HG02623 (cell line): ENCODE measurements at regions not wholly inside any gene's neighbourhood (a gene's known extent, or its start where the extent isn't known, plus 50 kb on each side); places are given as distances from the start of the nearest gene placed in this dataset.
A peak's percentile ranks its signal among the peaks of the same experiment; 100 is the strongest.

Source experiments
- ATAC-seq: cut with Tn5 transposase; IDR thresholded peaks from one replicate; pipeline ENCODE4 v1.9.1; 2021; ENCODE audit warnings: moderate library complexity; ENCODE audit not compliant: unreplicated experiment

- no peak for ATAC-seq
These were observed 77.4 kb downstream of the NCOR2 start for GRCh38 chr12:124489915-124490583.

- no peak for ATAC-seq
These were observed 78.2 kb downstream of the NCOR2 start for GRCh38 chr12:124489220-124489619.

GRCh38 chr12:124488520-124488919, 78.9 kb downstream of the NCOR2 start:
- no peak for ATAC-seq

GRCh38 chr12:124487834-124488165, 79.6 kb downstream of the NCOR2 start:
- no peak for ATAC-seq

GRCh38 chr12:124487066-124487833, 80.2 kb downstream of the NCOR2 start:
- ATAC-seq: no peak

GRCh38 chr12:124486346-124486963, 81.0 kb downstream of the NCOR2 start:
- ATAC-seq: no peak

- ATAC-seq: no peak
These were observed 82.0 kb downstream of the NCOR2 start for GRCh38 chr12:124485371-124485770.

- no peak for ATAC-seq
These were observed 82.9 kb downstream of the NCOR2 start for GRCh38 chr12:124484526-124484953.

- no peak for ATAC-seq
These were observed 83.3 kb downstream of the NCOR2 start for GRCh38 chr12:124484067-124484466.

- ATAC-seq: no peak
These were observed 84.3 kb downstream of the NCOR2 start for GRCh38 chr12:124482901-124483799.

- no peak for ATAC-seq
These were observed 84.9 kb downstream of the NCOR2 start for GRCh38 chr12:124482567-124482893.

- ATAC-seq: no peak
These were observed 85.4 kb downstream of the NCOR2 start for GRCh38 chr12:124481772-124482566.

GRCh38 chr12:124481257-124481750, 86.1 kb downstream of the NCOR2 start:
- no peak for ATAC-seq

GRCh38 chr12:124480469-124481256, 86.7 kb downstream of the NCOR2 start:
- peak; percentile 68 for ATAC-seq

- peak; percentile 26 for ATAC-seq
These were observed 87.5 kb downstream of the NCOR2 start for GRCh38 chr12:124479680-124480468.

GRCh38 chr12:124478985-124479645, 88.3 kb downstream of the NCOR2 start:
- no peak for ATAC-seq

GRCh38 chr12:124478416-124478815, 89.0 kb downstream of the NCOR2 start:
- no peak for ATAC-seq
